M059J (cell line): ENCODE measurements at regions not wholly inside any gene's neighbourhood (a gene's known extent, or its start where the extent isn't known, plus 50 kb on each side); places are given as distances from the start of the nearest gene placed in this dataset.

Source experiments
- DNase-seq: peaks from one replicate; pipeline ENCODE4 v3.0.0-alpha.2; 2012; ENCODE audit warnings: low read depth

GRCh38 chr2:38509947-38510326 lies 92.8 kb downstream of the HNRNPLL start:
- no peak for DNase-seq

DNA sequence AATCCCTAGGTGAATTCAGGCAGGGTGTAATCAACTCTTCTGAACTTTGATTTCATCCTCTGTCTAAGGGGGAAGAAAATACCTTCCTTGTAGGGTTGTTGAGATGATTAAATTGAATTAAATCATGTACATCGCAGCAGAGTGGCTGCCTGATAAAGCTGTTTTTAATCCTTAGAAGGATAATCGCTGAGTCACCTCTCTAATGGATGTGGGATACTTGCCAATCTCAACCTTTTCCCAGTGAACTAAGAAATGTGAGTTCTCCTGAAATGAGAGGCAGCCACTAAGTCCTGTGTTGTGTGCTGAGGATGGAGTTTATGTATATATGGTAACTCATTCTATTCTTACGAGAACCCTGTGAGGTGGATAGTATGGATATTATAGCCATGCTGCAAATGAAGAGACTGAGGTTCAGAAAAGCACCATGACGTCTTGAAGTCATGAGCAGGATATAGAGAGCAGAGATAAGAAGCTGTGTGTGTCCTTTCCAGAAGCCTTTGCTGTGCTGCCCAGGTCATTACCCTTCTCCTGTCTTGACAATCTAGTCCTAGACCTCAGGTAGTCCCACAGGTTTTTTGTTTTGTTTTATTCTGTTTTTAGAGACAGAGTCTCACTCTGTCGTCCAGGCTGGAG lies 93.3 kb downstream of the HNRNPLL start:
- peak; percentile 80 for DNase-seq

DNA sequence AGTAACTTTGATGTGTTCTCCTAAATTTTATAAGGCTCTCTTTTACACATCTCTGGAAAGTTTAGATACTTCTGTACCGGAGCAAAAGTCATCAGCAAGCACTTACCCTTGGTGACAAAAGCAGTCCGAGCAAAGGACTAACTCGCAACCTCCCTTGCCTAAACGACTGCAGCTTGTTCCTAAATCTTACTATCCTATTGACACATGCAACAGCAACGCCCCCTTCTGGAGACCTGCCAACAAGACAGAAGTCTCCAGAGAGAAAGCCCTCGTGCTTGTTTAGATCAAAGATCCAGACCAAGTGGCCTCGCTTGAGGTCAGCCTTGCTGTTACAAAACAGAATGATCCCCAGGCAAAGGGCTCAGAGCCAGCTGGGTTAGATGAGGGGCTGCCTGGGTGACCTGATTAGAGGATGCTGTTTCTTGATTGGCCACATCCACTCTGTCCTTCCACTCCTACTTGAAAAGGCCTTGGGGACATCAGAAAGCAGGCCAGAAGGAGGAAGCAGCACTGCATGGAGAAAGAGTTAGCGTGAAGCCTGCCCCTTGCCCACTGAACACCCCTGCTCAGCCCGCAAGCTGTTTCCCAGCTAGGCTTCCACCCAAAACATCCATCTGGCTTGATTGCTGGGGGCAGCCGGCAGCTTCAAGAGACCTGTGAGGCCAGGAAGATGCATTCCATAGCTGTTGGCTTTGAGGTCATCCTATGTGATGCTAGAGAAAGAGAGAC lies 94.3 kb downstream of the HNRNPLL start:
- peak; percentile 78 for DNase-seq

- DNase-seq, result no peak
Observed at GRCh38 chr2:38507712-38508111, 95.0 kb downstream of the HNRNPLL start.

GRCh38 chr2:38505779-38506178 lies 96.9 kb downstream of the HNRNPLL start:
- DNase-seq, result peak; percentile 59

GRCh38 chr2:38504169-38504568 lies 98.6 kb downstream of the HNRNPLL start:
- DNase-seq, result no peak

DNA sequence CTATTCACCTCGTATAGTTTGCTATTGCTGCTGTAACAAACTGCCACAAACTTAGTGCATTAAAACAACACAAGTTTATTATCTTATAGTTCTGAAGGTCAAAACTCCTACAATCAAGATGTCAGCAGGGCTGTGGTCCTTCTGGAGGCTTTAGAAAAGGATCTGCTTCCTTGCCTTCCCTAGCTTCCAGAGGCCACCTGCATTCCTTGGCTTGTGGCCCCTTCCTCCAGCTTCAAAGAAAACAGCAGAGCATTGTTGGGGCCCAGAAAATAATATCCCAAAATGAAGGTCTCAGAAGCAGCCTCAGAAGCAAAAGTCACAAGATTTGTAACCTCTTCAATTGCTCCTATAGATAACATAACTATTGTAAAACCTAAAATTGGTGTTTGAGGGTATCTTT lies 100.6 kb downstream of the HNRNPLL start:
- DNase-seq, result no peak

DNA sequence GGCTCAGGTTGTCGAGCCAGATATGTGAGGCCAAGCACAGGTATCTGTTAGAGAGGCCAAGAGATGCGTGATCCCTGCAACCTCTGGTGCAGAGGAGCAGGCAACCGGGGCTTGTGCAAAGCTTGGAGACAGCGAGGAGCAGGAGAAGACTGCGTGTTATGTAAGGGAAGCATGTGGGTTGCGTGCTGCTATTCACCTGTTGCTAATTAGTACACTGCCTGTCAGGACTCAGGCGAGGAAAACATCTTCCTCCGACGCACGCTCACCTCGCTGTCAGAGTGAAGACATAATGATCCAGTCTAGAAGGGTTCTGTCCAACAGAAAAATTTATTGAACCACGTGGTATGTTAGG lies 102.5 kb downstream of the HNRNPLL start:
- no peak for DNase-seq

DNA sequence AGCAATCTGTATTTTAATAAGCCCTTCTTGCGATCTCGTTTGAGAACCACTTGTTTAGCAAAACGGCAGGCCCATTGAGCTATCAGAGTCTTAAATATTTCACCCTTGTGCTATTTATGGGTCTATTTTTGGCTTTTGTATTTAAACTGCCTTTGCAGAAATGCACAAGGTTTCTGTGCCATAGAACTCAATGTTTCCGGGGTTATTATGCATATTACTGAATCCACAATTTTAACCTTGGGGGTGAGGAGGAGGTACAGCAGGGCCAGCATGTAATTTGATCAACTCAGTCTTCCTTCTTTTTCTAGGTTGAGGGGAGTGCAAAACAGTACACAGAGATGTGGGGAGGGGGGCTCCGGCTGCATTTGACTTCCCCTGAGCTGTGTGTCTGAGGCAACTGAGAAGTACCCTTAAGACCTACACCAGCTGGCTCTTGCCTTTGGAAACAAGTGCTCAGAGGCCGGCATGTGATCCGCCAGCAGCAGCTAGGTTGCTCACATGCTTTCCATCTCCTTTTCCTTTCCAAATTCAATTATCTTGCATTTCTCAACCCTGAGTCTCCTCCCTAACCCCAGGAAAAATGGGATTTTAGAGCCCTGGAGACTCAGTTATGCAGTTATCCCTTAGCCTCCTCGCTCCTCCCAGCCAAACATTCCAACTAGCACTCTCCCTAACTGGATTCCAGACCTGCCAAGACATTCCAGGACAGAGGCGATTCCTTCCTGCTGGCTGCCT lies 103.0 kb downstream of the HNRNPLL start:
- DNase-seq, result no peak

DNA sequence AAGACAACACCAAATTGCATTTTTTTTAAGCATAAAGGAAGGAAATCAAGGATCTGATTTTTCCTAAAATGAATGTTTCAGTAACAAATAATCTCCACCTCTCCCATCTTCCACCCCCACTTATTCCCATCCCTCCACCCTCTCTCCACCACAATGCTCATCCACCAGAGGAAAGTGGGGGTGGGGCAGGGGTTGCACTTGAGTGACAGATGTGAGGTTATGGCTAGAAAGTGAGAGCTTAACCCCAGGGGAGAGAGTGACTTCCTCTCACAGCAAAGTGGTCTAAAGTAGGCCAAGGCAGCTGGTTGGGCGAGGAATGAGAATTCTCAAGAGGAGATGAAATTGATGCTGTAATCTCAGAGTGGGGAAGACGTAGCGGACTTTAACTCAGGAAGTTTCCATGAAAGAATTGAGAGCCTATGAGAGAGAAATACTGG lies 104.7 kb downstream of the HNRNPLL start:
- no peak for DNase-seq

DNA sequence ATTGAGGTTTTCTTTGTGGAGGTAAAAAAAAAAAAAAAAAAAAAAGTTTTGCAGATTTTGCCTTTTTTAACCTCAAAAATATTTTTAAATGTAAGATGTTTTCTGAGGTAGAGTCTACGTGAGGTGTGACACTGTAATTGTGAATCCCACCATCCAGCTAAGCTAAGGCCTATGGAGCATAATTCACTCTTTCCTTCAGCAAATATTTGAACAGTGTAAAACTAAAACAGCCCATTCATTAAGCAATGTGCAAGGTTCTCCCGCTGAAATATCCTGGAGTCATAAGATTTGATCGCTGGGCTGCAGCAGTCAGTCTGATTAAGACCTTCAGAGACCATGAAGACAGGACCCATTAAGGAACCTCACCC lies 105.1 kb downstream of the HNRNPLL start:
- no peak for DNase-seq

DNA sequence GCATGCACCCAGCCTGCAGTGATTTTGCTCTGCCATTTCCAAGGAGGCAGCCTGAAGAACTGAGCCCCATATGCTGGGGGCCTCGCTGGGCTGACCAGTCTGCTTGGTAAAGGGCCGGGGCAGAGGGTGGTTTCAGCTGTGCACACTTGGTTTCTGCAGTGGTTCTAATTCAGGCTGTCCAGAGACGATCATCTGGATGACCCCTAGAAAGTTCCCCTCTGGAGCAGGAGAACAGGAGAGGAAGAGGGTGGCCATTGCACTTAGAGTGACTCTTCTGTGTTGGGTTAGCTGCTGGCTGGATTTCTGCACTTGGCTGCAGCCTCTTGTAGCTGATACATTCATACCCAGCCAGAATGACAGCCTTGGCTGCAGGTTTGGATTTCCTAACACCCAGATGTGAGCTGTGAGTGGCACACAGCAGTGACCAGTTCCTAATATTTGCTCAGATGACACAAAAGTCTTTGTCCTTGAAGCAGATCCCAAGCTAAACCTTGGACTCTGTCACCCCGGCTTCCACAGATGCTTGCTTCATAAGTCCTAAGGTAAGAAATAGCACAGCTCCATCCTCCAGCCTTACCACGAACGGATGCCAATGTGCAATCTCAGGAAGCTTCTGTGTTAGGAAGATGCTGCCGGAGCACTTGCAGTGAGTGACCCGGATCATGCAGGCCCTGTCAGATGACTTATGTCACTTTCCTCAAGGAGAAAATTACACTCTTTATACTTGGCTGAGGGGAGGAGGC lies 105.6 kb downstream of the HNRNPLL start:
- DNase-seq, result no peak

GRCh38 chr2:38495880-38496279 lies 106.8 kb downstream of the HNRNPLL start:
- DNase-seq, result no peak

- no peak for DNase-seq
Observed at GRCh38 chr2:38494394-38494793, 108.3 kb downstream of the HNRNPLL start.

GRCh38 chr2:38492042-38492615 lies 110.6 kb downstream of the HNRNPLL start:
- DNase-seq, result no peak

DNA sequence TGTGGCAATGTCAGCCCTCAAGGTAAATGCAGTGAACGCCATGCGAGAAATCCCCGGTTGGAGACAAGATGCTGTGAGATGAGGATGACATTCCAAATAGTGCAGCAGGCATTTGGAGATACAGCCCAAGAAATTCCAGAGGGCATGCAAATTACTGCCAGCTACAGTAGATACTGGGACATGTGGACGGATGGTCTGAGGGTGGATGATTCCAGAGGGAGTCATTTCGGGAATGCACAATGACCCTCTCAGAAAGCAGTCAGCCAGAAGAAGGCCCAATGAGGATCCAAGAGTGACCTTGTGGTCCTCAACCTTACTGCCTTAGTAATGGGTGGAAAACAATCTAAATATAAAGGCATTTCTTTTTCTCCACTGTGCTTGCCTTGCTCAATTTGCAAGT lies 111.3 kb downstream of the HNRNPLL start:
- no peak for DNase-seq

DNA sequence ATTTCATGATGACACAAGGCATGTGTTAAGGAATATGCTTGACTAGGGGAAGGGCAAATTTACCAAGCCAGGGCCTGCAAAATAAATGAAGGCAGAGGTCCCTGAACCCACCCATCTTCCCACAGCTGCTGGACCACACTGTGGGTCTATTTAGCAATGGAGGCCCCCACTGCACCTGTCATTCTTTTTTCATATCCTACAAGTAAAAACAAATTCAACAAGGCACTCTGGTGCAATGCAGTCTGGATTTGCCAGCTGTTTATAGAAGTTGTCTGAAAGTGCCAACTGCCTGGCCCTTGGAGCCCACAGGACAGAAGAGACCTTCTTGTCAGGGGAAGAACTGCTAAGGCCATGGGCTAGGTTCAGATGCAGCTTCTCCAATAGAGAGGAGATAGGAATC lies 112.8 kb upstream of the ATL2 start:
- DNase-seq, result no peak

- DNase-seq, result no peak
Observed at GRCh38 chr2:38487852-38488251, 110.8 kb upstream of the ATL2 start.

GRCh38 chr2:38486213-38487026 lies 109.3 kb upstream of the ATL2 start:
- DNase-seq, result no peak

DNA sequence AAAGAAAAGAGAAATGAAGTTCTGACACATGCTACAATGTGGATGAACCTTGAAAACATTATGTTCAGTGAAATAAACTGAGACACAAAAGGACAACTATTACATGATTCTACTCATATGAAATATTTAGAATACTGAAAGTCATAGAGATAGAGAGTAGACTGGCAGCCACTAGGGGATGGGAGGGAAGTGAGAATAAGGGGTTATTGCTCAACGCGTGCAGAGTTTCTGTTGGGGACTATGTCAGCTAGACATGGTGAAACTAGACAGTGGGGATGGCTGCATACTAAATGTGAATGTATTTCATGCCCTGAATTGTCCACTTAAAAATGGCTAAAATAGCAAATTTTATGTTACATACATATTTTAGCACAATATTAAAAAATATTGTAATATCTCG lies 108.7 kb upstream of the ATL2 start:
- no peak for DNase-seq

DNA sequence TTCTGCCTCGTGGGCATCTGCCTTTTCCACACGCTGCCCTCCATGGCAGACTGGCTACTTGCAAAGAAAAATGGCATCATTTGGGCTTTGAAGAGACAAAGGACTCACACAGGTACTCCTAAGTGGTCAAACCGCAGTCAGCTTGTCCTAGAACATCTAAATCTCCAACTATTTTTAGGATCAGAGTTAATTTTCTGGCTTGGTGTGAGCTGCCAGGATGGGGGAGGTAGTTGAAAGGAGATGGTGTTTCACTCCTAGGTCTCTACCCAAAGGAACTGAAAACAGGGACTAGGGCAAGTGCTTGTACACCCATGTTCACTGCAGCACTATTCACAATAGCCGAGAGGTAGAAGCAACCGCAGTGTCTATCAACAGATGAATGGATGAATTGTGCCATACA lies 107.9 kb upstream of the ATL2 start:
- no peak for DNase-seq
